Small intestine (tissue), 7 donors: ENCODE measurements at regions not wholly inside any gene's neighbourhood (a gene's known extent, or its start where the extent isn't known, plus 50 kb on each side); places are given as distances from the start of the nearest gene placed in this dataset.

Source experiments
- DNase-seq, 2 donors: peaks; one replicate each; pipeline versions ENCODE4 v3.0.0 to v3.0.0-alpha.2; 2013
- FAIRE-seq: peaks from 2 replicates; lab custom pipeline; 2012; peaks lifted over from hg19 to GRCh38; lab: Jason Lieb, UNC
- H3K27ac ChIP-seq, 3 donors: one replicate each; pipeline ENCODE4 v1.5.1; 2013; ENCODE audit warnings: low read length in 2 of 3, mild to moderate bottlenecking in 2 of 3, control low read depth in 1 of 3, inconsistent platforms in 1 of 3, low read depth in 1 of 3, moderate library complexity in 1 of 3
- H3K27me3 ChIP-seq, 3 donors: one replicate each; pipeline ENCODE4 v1.6.1; 2013; ENCODE audit warnings: low read length in 3 of 3, inconsistent platforms in 1 of 3; ENCODE audit not compliant: control insufficient read depth in 3 of 3, insufficient read depth in 3 of 3
- H3K36me3 ChIP-seq, 3 donors: one replicate each; pipeline ENCODE4 v1.6.1; 2013; ENCODE audit warnings: low read length in 3 of 3, inconsistent platforms in 1 of 3, low read depth in 1 of 3, mild to moderate bottlenecking in 1 of 3, moderate library complexity in 1 of 3; ENCODE audit not compliant: control insufficient read depth in 3 of 3, insufficient read depth in 2 of 3
- H3K4me1 ChIP-seq, 3 donors: one replicate each; pipeline ENCODE4 v1.6.1; 2013; ENCODE audit warnings: low read length in 2 of 3, inconsistent platforms in 1 of 3, low read depth in 1 of 3, mild to moderate bottlenecking in 1 of 3, moderate library complexity in 1 of 3; ENCODE audit not compliant: control insufficient read depth in 3 of 3, insufficient read depth in 2 of 3
- H3K4me3 ChIP-seq, 3 donors: one replicate each; pipeline ENCODE4 v1.5.1; 2013; ENCODE audit warnings: low read length in 3 of 3, control low read depth in 1 of 3, inconsistent platforms in 1 of 3, low read depth in 1 of 3, mild to moderate bottlenecking in 1 of 3, moderate library complexity in 1 of 3
- H3K9me3 ChIP-seq, 2 donors: one replicate each; pipeline ENCODE4 v1.6.1; 2013; ENCODE audit warnings: low read depth in 1 of 2, low read length in 1 of 2; ENCODE audit not compliant: control insufficient read depth in 2 of 2, insufficient read depth in 1 of 2
- whole genome bisulfite sequencing, 3 donors: extraction: QIAGEN DNeasy Blood & Tissue Kit; methylation state at CpG; one replicate each; pipeline ENCODE4 v1.1.7; 2013; 5-methylcytosine and 5-hydroxymethylcytosine counted together
- donor health status: healthy with polysubstance abuse.
- donor health status: control.
- donor health status: control.
- donor health status: Bipolar disorder and iron deficiency.
- donor health status: healthy.

DNA sequence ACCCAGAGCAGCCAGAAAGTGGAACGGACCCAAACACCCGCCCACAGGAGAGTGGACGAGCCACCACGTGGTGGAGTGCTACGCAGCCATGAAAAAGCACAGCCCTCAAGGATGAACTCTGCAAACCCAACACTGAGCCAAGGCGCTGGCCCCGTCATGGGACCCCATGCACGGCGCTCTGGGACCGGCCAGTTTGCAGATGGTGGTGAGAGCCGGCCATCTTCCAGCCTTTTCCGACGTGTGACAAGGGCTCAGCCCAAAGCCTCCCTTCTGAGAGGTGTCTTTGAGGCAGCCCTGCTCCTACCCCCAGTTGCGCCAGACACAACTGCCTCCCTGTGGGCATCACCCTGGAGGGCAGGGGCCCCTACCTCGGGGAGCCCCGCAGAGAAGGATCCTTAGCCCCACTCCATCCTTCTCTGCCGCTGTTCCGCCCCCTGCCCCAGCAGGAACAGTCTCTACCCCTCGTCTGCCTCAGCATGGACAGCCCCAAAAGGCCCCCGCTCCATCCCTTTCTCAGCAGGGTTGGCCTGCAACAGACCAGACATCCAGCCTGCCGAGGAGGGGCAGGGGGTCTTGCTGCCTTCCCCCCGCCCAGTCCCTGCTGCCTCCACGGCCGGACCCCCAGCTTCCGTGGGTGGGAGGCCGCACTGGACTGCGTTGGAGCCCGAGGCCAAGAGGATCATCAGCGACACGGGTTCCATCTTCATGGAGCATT is 75.7 kb downstream of the MICALL2 start:
- Histone ChIP-seq H3K4me1 (no peaks in the 10 kb centered on the region), H3K9me3 (no peaks in the 10 kb centered on the region), H3K27me3 (peaks cover 6 to 49% (median 12%) of the 10 kb centered on the region in 3 donors), H3K27ac (no peak overlapping the region), H3K36me3 (no peaks in the 10 kb centered on the region), H3K4me3 (no peak overlapping the region)
- FAIRE-seq (no peak), DNase-seq (no peak)
- 83 to 86% (median 85%) methylated on average over 29 to 30 of the region's 30 CpGs for WGBS, 3 donors

- FAIRE-seq: no peak
- WGBS, 3 donors: 78 to 85% (median 79%) methylated on average over 16 to 21 of the region's 21 CpGs
- H3K27me3 ChIP-seq: peaks cover 6 to 54% (median 12%) of the 10 kb centered on the region in 3 donors
Observed at GRCh38 chr7:1384113-1384415, 75.2 kb downstream of the MICALL2 start.

More at GRCh38 chr7:1384113-1384415, 75.2 kb downstream of the MICALL2 start:
- H3K27ac ChIP-seq: no peak overlapping the region
- no peaks in the 10 kb centered on the region for H3K4me1 ChIP-seq
- H3K9me3 ChIP-seq: no peaks in the 10 kb centered on the region
- no peaks in the 10 kb centered on the region for H3K36me3 ChIP-seq
- no peak for DNase-seq
- no peak overlapping the region for H3K4me3 ChIP-seq
